ENCODE measurements at regions not wholly inside any gene's neighbourhood (a gene's known extent, or its start where the extent isn't known, plus 50 kb on each side); places are given as distances from the start of the nearest gene placed in this dataset.

- ChIA-PET CTCF (interaction anchor here (1.1 kb wide), 1 partner anchor 25 kb away, joined by 3 read pairs; no protein-coding TSS in a partner anchor), POLR2A (interaction anchor here (0.8 kb wide), 1 partner anchor 30 kb away, joined by 3 read pairs; no protein-coding TSS in a partner anchor)
- H3K4me1 ChIP-seq (ENCODE audit: insufficient read depth, low read length) = peaks cover 12% of the 10 kb centered on the region
These were observed 59.1 kb upstream of the RASGRP1 start for GRCh38 chr15:38623744-38624143.

GRCh38 chr15:38624244-38625205, 59.9 kb upstream of the RASGRP1 start:
- Histone ChIP-seq H3K4me1 (ENCODE audit: insufficient read depth, low read length) (peaks cover 12% of the 10 kb centered on the region), H3K4me3 (ENCODE audit: low read length) (no peak overlapping the region), H3K27ac (ENCODE audit: low read depth, low read length) (no peak overlapping the region), H3K36me3 (ENCODE audit: insufficient read depth, low read length) (no peaks in the 10 kb centered on the region), H3K27me3 (ENCODE audit: insufficient read depth, low read length, poor library complexity, severe bottlenecking) (no peaks in the 10 kb centered on the region), H3K9me3 (ENCODE audit: low read length) (no peaks in the 10 kb centered on the region)
- H3K27ac Mint-ChIP-seq = peak overlapping the region in 1 of 8 donors; percentile 43
- H3K4me3 Mint-ChIP-seq = no peak overlapping the region
- CTCF ChIA-PET = interaction anchor here (1.1 to 1.4 kb wide), 3 partner anchors 24 to 59 kb away, joined by 3 read pairs; partner anchors contain the start of gene RASGRP1
- DNase-seq = no peak
- POLR2A ChIA-PET = interaction anchor here (0.8 kb wide), 1 partner anchor 29 kb away, joined by 3 read pairs; no protein-coding TSS in a partner anchor
- H3K9me3 Mint-ChIP-seq = no peaks in the 10 kb centered on the region
- no peaks in the 10 kb centered on the region for H3K36me3 Mint-ChIP-seq
- H3K4me1 Mint-ChIP-seq = peaks cover 16 to 36% (median 29%) of the 10 kb centered on the region in 3 donors
- H3K27me3 Mint-ChIP-seq = peaks cover 0 to 2% of the 10 kb centered on the region in 2 donors

More at GRCh38 chr15:38623744-38624143, 59.1 kb upstream of the RASGRP1 start:
- H3K9me3 Mint-ChIP-seq = no peaks in the 10 kb centered on the region
- H3K27ac Mint-ChIP-seq = no peak overlapping the region
- peaks cover 16 to 36% (median 33%) of the 10 kb centered on the region in 3 donors for H3K4me1 Mint-ChIP-seq
- no peaks in the 10 kb centered on the region for H3K9me3 ChIP-seq (ENCODE audit: low read length)
- H3K36me3 ChIP-seq (ENCODE audit: insufficient read depth, low read length) = no peaks in the 10 kb centered on the region
- peaks cover 0 to 2% of the 10 kb centered on the region in 2 donors for H3K27me3 Mint-ChIP-seq
- H3K4me3 ChIP-seq (ENCODE audit: low read length) = no peak overlapping the region
- no peak for DNase-seq
- H3K27me3 ChIP-seq (ENCODE audit: insufficient read depth, low read length, poor library complexity, severe bottlenecking) = no peaks in the 10 kb centered on the region
- no peak overlapping the region for H3K4me3 Mint-ChIP-seq
- peaks cover 0 to 3% (median 0%) of the 10 kb centered on the region in 3 donors for H3K36me3 Mint-ChIP-seq
- H3K27ac ChIP-seq (ENCODE audit: low read depth, low read length) = no peak overlapping the region

GRCh38 chr15:38625886-38626285, 61.3 kb upstream of the RASGRP1 start:
- no peak for DNase-seq
- Histone ChIP-seq H3K36me3 (ENCODE audit: insufficient read depth, low read length) (no peaks in the 10 kb centered on the region), H3K4me3 (ENCODE audit: low read length) (no peak overlapping the region), H3K27ac (ENCODE audit: low read depth, low read length) (no peak overlapping the region), H3K4me1 (ENCODE audit: insufficient read depth, low read length) (peaks cover 12% of the 10 kb centered on the region), H3K9me3 (ENCODE audit: low read length) (no peaks in the 10 kb centered on the region), H3K27me3 (ENCODE audit: insufficient read depth, low read length, poor library complexity, severe bottlenecking) (no peaks in the 10 kb centered on the region)
- Mint-ChIP-seq H3K27me3 (peaks cover 0 to 2% of the 10 kb centered on the region in 2 donors), H3K36me3 (no peaks in the 10 kb centered on the region), H3K27ac (no peak overlapping the region), H3K9me3 (no peaks in the 10 kb centered on the region), H3K4me3 (no peak overlapping the region), H3K4me1 (peaks cover 12 to 38% (median 24%) of the 10 kb centered on the region in 3 donors)
- ChIA-PET CTCF (interaction anchor here (1.5 to 2.3 kb wide), 2 partner anchors 8 to 62 kb away, joined by 4 to 5 read pairs; no protein-coding TSS in a partner anchor), POLR2A (interaction anchor here (1.1 kb wide), 1 partner anchor 21 kb away, joined by 3 read pairs; no protein-coding TSS in a partner anchor)

- Histone ChIP-seq H3K36me3 (ENCODE audit: insufficient read depth, low read length) (no peaks in the 10 kb centered on the region), H3K4me3 (ENCODE audit: low read length) (no peak overlapping the region), H3K4me1 (ENCODE audit: insufficient read depth, low read length) (peaks cover 13% of the 10 kb centered on the region), H3K27ac (ENCODE audit: low read depth, low read length) (no peak overlapping the region), H3K9me3 (ENCODE audit: low read length) (no peaks in the 10 kb centered on the region), H3K27me3 (ENCODE audit: insufficient read depth, low read length, poor library complexity, severe bottlenecking) (no peaks in the 10 kb centered on the region)
- ChIA-PET CTCF (interaction anchor here (1.5 to 2.3 kb wide), 2 partner anchors 9 to 63 kb away, joined by 4 to 5 read pairs; no protein-coding TSS in a partner anchor), POLR2A (interaction anchor here (1.1 to 1.2 kb wide), 2 partner anchors 21 to 60 kb away, joined by 3 read pairs; no protein-coding TSS in a partner anchor)
- Mint-ChIP-seq H3K4me3 (no peak overlapping the region), H3K27ac (peak overlapping the region in 1 of 8 donors; percentile 56), H3K36me3 (no peaks in the 10 kb centered on the region), H3K9me3 (no peaks in the 10 kb centered on the region), H3K27me3 (peaks cover 0 to 2% of the 10 kb centered on the region in 2 donors), H3K4me1 (peaks cover 13 to 38% (median 24%) of the 10 kb centered on the region in 3 donors)
- DNase-seq = no peak
These were observed 61.9 kb upstream of the RASGRP1 start for GRCh38 chr15:38626443-38627050.

- H3K27ac Mint-ChIP-seq = peak overlapping the region in 1 of 8 donors; percentile 24
- POLR2A ChIA-PET = interaction anchor here (1.2 kb wide), 1 partner anchor 61 kb away, joined by 3 read pairs; no protein-coding TSS in a partner anchor
- CTCF ChIA-PET = interaction anchor here (2.3 kb wide), 1 partner anchor 64 kb away, joined by 5 read pairs; no protein-coding TSS in a partner anchor
- peaks cover 21% of the 10 kb centered on the region for H3K4me1 ChIP-seq (ENCODE audit: insufficient read depth, low read length)
- no peaks in the 10 kb centered on the region for H3K36me3 ChIP-seq (ENCODE audit: insufficient read depth, low read length)
- no peaks in the 10 kb centered on the region for H3K27me3 ChIP-seq (ENCODE audit: insufficient read depth, low read length, poor library complexity, severe bottlenecking)
- no peak overlapping the region for H3K4me3 Mint-ChIP-seq
- H3K4me3 ChIP-seq (ENCODE audit: low read length) = no peak overlapping the region
- no peaks in the 10 kb centered on the region for H3K9me3 Mint-ChIP-seq
- H3K9me3 ChIP-seq (ENCODE audit: low read length) = no peaks in the 10 kb centered on the region
- peaks cover 0 to 2% of the 10 kb centered on the region in 2 donors for H3K27me3 Mint-ChIP-seq
- H3K4me1 Mint-ChIP-seq = peaks cover 16 to 42% (median 27%) of the 10 kb centered on the region in 3 donors
- no peak for DNase-seq
- H3K27ac ChIP-seq (ENCODE audit: low read depth, low read length) = no peak overlapping the region
- no peaks in the 10 kb centered on the region for H3K36me3 Mint-ChIP-seq
These were observed 63.2 kb upstream of the RASGRP1 start for GRCh38 chr15:38627689-38628277.

- peaks cover 0 to 2% of the 10 kb centered on the region in 2 donors for H3K27me3 Mint-ChIP-seq
- no peaks in the 10 kb centered on the region for H3K27me3 ChIP-seq (ENCODE audit: insufficient read depth, low read length, poor library complexity, severe bottlenecking)
- H3K9me3 ChIP-seq (ENCODE audit: low read length) = no peaks in the 10 kb centered on the region
- no peaks in the 10 kb centered on the region for H3K36me3 ChIP-seq (ENCODE audit: insufficient read depth, low read length)
- CTCF ChIA-PET = interaction anchor here (0.8 to 4.0 kb wide), 6 partner anchors 11 to 68 kb away, joined by 3 to 18 read pairs (median 4); partner anchors contain the start of gene RASGRP1
- no peak for DNase-seq
- H3K4me3 ChIP-seq (ENCODE audit: low read length) = no peak overlapping the region
- H3K36me3 Mint-ChIP-seq = no peaks in the 10 kb centered on the region
- H3K9me3 Mint-ChIP-seq = no peaks in the 10 kb centered on the region
- no peak overlapping the region for H3K4me3 Mint-ChIP-seq
- H3K4me1 Mint-ChIP-seq = peaks cover 11 to 23% (median 13%) of the 10 kb centered on the region in 3 donors
- no peak overlapping the region for H3K27ac ChIP-seq (ENCODE audit: low read depth, low read length)
- POLR2A ChIA-PET = no interaction called here
- H3K27ac Mint-ChIP-seq = peak overlapping the region in 3 of 8 donors; percentile 32 to 82 (median 62)
- peaks cover 17% of the 10 kb centered on the region for H3K4me1 ChIP-seq (ENCODE audit: insufficient read depth, low read length)
These were observed 66.8 kb upstream of the RASGRP1 start for GRCh38 chr15:38631119-38632075.

GRCh38 chr15:38635170-38635569, 70.6 kb upstream of the RASGRP1 start:
- POLR2A ChIA-PET = no interaction called here
- CTCF ChIA-PET = no interaction called here
- DNase-seq = no peak
- no peak overlapping the region for H3K27ac Mint-ChIP-seq
- H3K36me3 ChIP-seq (ENCODE audit: insufficient read depth, low read length) = no peaks in the 10 kb centered on the region
- H3K4me1 ChIP-seq (ENCODE audit: insufficient read depth, low read length) = peaks cover 24% of the 10 kb centered on the region
- H3K36me3 Mint-ChIP-seq = no peaks in the 10 kb centered on the region
- H3K27me3 Mint-ChIP-seq = no peaks in the 10 kb centered on the region
- H3K27ac ChIP-seq (ENCODE audit: low read depth, low read length) = no peak overlapping the region
- no peaks in the 10 kb centered on the region for H3K9me3 Mint-ChIP-seq
- H3K9me3 ChIP-seq (ENCODE audit: low read length) = no peaks in the 10 kb centered on the region
- H3K4me3 ChIP-seq (ENCODE audit: low read length) = no peak overlapping the region
- H3K27me3 ChIP-seq (ENCODE audit: insufficient read depth, low read length, poor library complexity, severe bottlenecking) = no peaks in the 10 kb centered on the region
- H3K4me3 Mint-ChIP-seq = no peak overlapping the region
- H3K4me1 Mint-ChIP-seq = peaks cover 17 to 38% (median 33%) of the 10 kb centered on the region in 3 donors
